Fibroblast of skin of right biceps (primary cell): ENCODE measurements at regions not wholly inside any gene's neighbourhood (a gene's known extent, or its start where the extent isn't known, plus 50 kb on each side); places are given as distances from the start of the nearest gene placed in this dataset.

Experiments
- DNase-seq: peaks from one replicate; pipeline ENCODE4 v3.0.0-alpha.2; 2013

GRCh38 chr11:91209306-91209705 is 986.5 kb upstream of the CHORDC1 start:
- DNase-seq = peak; percentile 25

- DNase-seq = peak; percentile 67
Observed at GRCh38 chr11:91199866-91200265, 977.0 kb upstream of the CHORDC1 start.

- DNase-seq = no peak
Observed at GRCh38 chr11:91194546-91194945, 971.7 kb upstream of the CHORDC1 start.

GRCh38 chr11:91188484-91188883 is 965.6 kb upstream of the CHORDC1 start:
- DNase-seq = no peak

GRCh38 chr11:91187314-91187713 is 964.5 kb upstream of the CHORDC1 start:
- peak; percentile 73 for DNase-seq

- peak; percentile 22 for DNase-seq
Observed at GRCh38 chr11:91178366-91178765, 955.5 kb upstream of the CHORDC1 start.

GRCh38 chr11:91174734-91175133 is 951.9 kb upstream of the CHORDC1 start:
- DNase-seq = no peak

GRCh38 chr11:91174193-91174592 is 951.3 kb upstream of the CHORDC1 start:
- no peak for DNase-seq

GRCh38 chr11:91173701-91174100 is 950.9 kb upstream of the CHORDC1 start:
- peak; percentile 45 for DNase-seq

GRCh38 chr11:91170711-91171110 is 947.9 kb upstream of the CHORDC1 start:
- no peak for DNase-seq

GRCh38 chr11:91164452-91164822 is 941.6 kb upstream of the CHORDC1 start:
- peak; percentile 7 for DNase-seq

- peak; percentile 92 for DNase-seq
Observed at GRCh38 chr11:91163619-91164451, 941.0 kb upstream of the CHORDC1 start.

- DNase-seq = no peak
Observed at GRCh38 chr11:91160661-91161060, 937.8 kb upstream of the CHORDC1 start.

- DNase-seq = peak; percentile 73
Observed at GRCh38 chr11:91158891-91159537, 936.2 kb upstream of the CHORDC1 start.

GRCh38 chr11:91158297-91158696 is 935.4 kb upstream of the CHORDC1 start:
- DNase-seq = no peak

GRCh38 chr11:91156041-91156440 is 933.2 kb upstream of the CHORDC1 start:
- no peak for DNase-seq

GRCh38 chr11:91147885-91148284 is 925.0 kb upstream of the CHORDC1 start:
- DNase-seq = no peak

- DNase-seq = no peak
Observed at GRCh38 chr11:91141655-91142054, 918.8 kb upstream of the CHORDC1 start.

GRCh38 chr11:91136631-91137030 is 913.8 kb upstream of the CHORDC1 start:
- DNase-seq = peak; percentile 28

- DNase-seq = peak; percentile 82
Observed at GRCh38 chr11:91133361-91133760, 910.5 kb upstream of the CHORDC1 start.

GRCh38 chr11:91129596-91129995 is 906.7 kb upstream of the CHORDC1 start:
- DNase-seq = peak; percentile 55

- DNase-seq = no peak
Observed at GRCh38 chr11:91124363-91124762, 901.5 kb upstream of the CHORDC1 start.

GRCh38 chr11:91115116-91115515 is 892.3 kb upstream of the CHORDC1 start:
- DNase-seq = peak; percentile 17

GRCh38 chr11:91104237-91104636 is 881.4 kb upstream of the CHORDC1 start:
- peak; percentile 90 for DNase-seq
